ENCODE measurements at regions not wholly inside any gene's neighbourhood (a gene's known extent, or its start where the extent isn't known, plus 50 kb on each side); places are given as distances from the start of the nearest gene placed in this dataset.

DNA sequence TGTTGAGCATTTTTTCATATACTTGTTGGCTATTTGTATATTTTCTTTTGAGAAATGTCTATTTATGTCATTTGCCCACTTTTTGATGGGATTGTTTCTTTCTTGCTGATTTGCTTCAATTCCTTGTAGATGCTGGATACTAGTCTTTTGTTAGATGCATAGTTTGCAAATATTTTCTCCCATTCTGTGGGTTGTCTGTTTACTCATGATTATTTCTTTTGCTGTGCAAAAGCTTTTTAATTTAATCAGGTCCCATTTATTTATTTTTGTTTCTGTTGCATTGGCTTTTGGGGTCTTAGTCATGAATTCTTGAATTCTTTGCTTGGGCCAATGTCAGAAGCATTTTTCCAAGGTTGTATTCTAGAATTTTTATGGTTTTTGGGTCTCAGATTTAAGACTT, 251.7 kb downstream of the WNT5A start:
- TF ChIP-seq, protein P1, sequence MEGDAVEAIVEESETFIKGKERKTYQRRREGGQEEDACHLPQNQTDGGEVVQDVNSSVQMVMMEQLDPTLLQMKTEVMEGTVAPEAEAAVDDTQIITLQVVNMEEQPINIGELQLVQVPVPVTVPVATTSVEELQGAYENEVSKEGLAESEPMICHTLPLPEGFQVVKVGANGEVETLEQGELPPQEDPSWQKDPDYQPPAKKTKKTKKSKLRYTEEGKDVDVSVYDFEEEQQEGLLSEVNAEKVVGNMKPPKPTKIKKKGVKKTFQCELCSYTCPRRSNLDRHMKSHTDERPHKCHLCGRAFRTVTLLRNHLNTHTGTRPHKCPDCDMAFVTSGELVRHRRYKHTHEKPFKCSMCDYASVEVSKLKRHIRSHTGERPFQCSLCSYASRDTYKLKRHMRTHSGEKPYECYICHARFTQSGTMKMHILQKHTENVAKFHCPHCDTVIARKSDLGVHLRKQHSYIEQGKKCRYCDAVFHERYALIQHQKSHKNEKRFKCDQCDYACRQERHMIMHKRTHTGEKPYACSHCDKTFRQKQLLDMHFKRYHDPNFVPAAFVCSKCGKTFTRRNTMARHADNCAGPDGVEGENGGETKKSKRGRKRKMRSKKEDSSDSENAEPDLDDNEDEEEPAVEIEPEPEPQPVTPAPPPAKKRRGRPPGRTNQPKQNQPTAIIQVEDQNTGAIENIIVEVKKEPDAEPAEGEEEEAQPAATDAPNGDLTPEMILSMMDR (IDR thresholded peaks at IDR 0.05), result no peak
- TF ChIP-seq POLR2A (IDR thresholded peaks at IDR 0.05), result no peak

Data from body of pancreas (tissue), 4 donors.